Activated naive CD4-positive, alpha-beta T cell treated with anti-CD3 and anti-CD28 coated beads, Interleukin-2, amount 10 ng/mL, durations not matched to agents 7 days and 5 days (primary cell): ENCODE measurements at regions not wholly inside any gene's neighbourhood (a gene's known extent, or its start where the extent isn't known, plus 50 kb on each side); places are given as distances from the start of the nearest gene placed in this dataset.
"Not testable (repeated sequence)": the region's sequence is repeated elsewhere in the genome, so short reads cannot be mapped to it uniquely, and the experiment has no call there.

Source experiments
- CTCF ChIA-PET: fragments of 350-600 bp; sonication (Branson Sonifier 250); formaldehyde crosslinking; loops from one replicate; lab custom pipeline; 2021; ENCODE audit warnings: antibody characterized with exemption; lab: Charles Lee
- DNase-seq: peaks from one replicate; pipeline ENCODE4 v3.0.0-alpha.2; 2020
- H3K27ac Mint-ChIP-seq: one replicate; pipeline ENCODE4 v1.8.0; 2021; ENCODE audit warnings: mild to moderate bottlenecking, moderate library complexity, mixed read lengths
- H3K27me3 Mint-ChIP-seq: one replicate; pipeline ENCODE4 v1.8.0; 2021; ENCODE audit warnings: mild to moderate bottlenecking, mixed read lengths
- H3K36me3 Mint-ChIP-seq: one replicate; pipeline ENCODE4 v1.8.0; 2021; ENCODE audit warnings: mixed read lengths
- H3K4me1 Mint-ChIP-seq: one replicate; pipeline ENCODE4 v1.8.0; 2021; ENCODE audit warnings: mixed read lengths
- H3K4me3 Mint-ChIP-seq: one replicate; pipeline ENCODE4 v1.8.0; 2021; ENCODE audit warnings: mild to moderate bottlenecking, moderate library complexity, mixed read lengths
- H3K9me3 Mint-ChIP-seq: one replicate; pipeline ENCODE4 v1.8.0; 2021; ENCODE audit warnings: mixed read lengths

GRCh38 chr19:33997690-33998089 lies 174.6 kb upstream of the LSM14A start:
- peaks cover 2% of the 10 kb centered on the region for H3K9me3 Mint-ChIP-seq
- CTCF ChIA-PET: interaction anchor here (0.8 to 2.3 kb wide), 11 partner anchors 9 to 584 kb away, joined by 3 to 23 read pairs (median 5); no protein-coding TSS in a partner anchor
- H3K27me3 Mint-ChIP-seq: no peaks in the 10 kb centered on the region
- H3K4me3 Mint-ChIP-seq: no peak overlapping the region
- DNase-seq: no peak
- no peaks in the 10 kb centered on the region for H3K36me3 Mint-ChIP-seq
- H3K27ac Mint-ChIP-seq: no peak overlapping the region
- no peaks in the 10 kb centered on the region for H3K4me1 Mint-ChIP-seq

GRCh38 chr19:33998302-33998701 lies 174.0 kb upstream of the LSM14A start:
- Mint-ChIP-seq H3K4me1 (no peaks in the 10 kb centered on the region), H3K4me3 (no peak overlapping the region), H3K36me3 (no peaks in the 10 kb centered on the region), H3K27ac (no peak overlapping the region), H3K27me3 (no peaks in the 10 kb centered on the region), H3K9me3 (peaks cover under 1% of the 10 kb centered on the region)
- CTCF ChIA-PET: interaction anchor here (0.6 to 2.3 kb wide), 14 partner anchors 10 to 1591 kb away, joined by 3 to 23 read pairs (median 4); no protein-coding TSS in a partner anchor
- DNase-seq: no peak

- Mint-ChIP-seq H3K4me3 (no peak overlapping the region), H3K27ac (no peak overlapping the region), H3K27me3 (peaks cover 3% of the 10 kb centered on the region), H3K36me3 (no peaks in the 10 kb centered on the region), H3K9me3 (no peaks in the 10 kb centered on the region), H3K4me1 (no peaks in the 10 kb centered on the region)
- CTCF ChIA-PET: interaction anchor here (0.6 to 2.3 kb wide), 13 partner anchors 11 to 1591 kb away, joined by 3 to 23 read pairs (median 4); no protein-coding TSS in a partner anchor
- no peak for DNase-seq
Observed at GRCh38 chr19:33998739-33999345, 173.5 kb upstream of the LSM14A start.

- Mint-ChIP-seq H3K4me1 (no peaks in the 10 kb centered on the region), H3K4me3 (no peak overlapping the region), H3K36me3 (no peaks in the 10 kb centered on the region), H3K27ac (no peak overlapping the region), H3K27me3 (peaks cover 17% of the 10 kb centered on the region), H3K9me3 (no peaks in the 10 kb centered on the region)
- CTCF ChIA-PET: no interaction called here
- no peak for DNase-seq
Observed at GRCh38 chr19:34017024-34017423, 155.3 kb upstream of the LSM14A start.

- DNase-seq: no peak
- H3K9me3 Mint-ChIP-seq: peaks cover 2% of the 10 kb centered on the region
- H3K27me3 Mint-ChIP-seq: peaks cover 18% of the 10 kb centered on the region
- no peaks in the 10 kb centered on the region for H3K36me3 Mint-ChIP-seq
- CTCF ChIA-PET: no interaction called here
- H3K4me1 Mint-ChIP-seq: no peaks in the 10 kb centered on the region
- no peak overlapping the region for H3K4me3 Mint-ChIP-seq
- no peak overlapping the region for H3K27ac Mint-ChIP-seq
Observed at GRCh38 chr19:34017601-34018000, 154.7 kb upstream of the LSM14A start.

- CTCF ChIA-PET: no interaction called here
- no peak overlapping the region for H3K4me3 Mint-ChIP-seq
- no peak for DNase-seq
- no peak overlapping the region for H3K27ac Mint-ChIP-seq
- H3K9me3 Mint-ChIP-seq: peaks cover 10% of the 10 kb centered on the region
- peaks cover 21% of the 10 kb centered on the region for H3K27me3 Mint-ChIP-seq
- no peaks in the 10 kb centered on the region for H3K36me3 Mint-ChIP-seq
- H3K4me1 Mint-ChIP-seq: no peaks in the 10 kb centered on the region
Observed at GRCh38 chr19:34018546-34018945, 153.8 kb upstream of the LSM14A start.

GRCh38 chr19:34023381-34023780 lies 148.9 kb upstream of the LSM14A start:
- Mint-ChIP-seq H3K27ac (no peak overlapping the region), H3K36me3 (no peaks in the 10 kb centered on the region)

GRCh38 chr19:34033880-34034279 lies 138.4 kb upstream of the LSM14A start:
- Mint-ChIP-seq H3K36me3 (no peaks in the 10 kb centered on the region), H3K4me1 (no peaks in the 10 kb centered on the region), H3K27ac (no peak overlapping the region), H3K4me3 (no peak overlapping the region), H3K27me3 (no peaks in the 10 kb centered on the region), H3K9me3 (no peaks in the 10 kb centered on the region)
- CTCF ChIA-PET: interaction anchor here (1.1 kb wide), 1 partner anchor 36 kb away, joined by 4 read pairs; no protein-coding TSS in a partner anchor
- DNase-seq: no peak

More at GRCh38 chr19:34023381-34023780, 148.9 kb upstream of the LSM14A start:
- DNase-seq: no peak
- no peaks in the 10 kb centered on the region for H3K4me1 Mint-ChIP-seq
- H3K4me3 Mint-ChIP-seq: no peak overlapping the region
- H3K9me3 Mint-ChIP-seq: peaks cover 17% of the 10 kb centered on the region
- peaks cover 19% of the 10 kb centered on the region for H3K27me3 Mint-ChIP-seq
- CTCF ChIA-PET: no interaction called here

GRCh38 chr19:34034318-34034846 lies 137.9 kb upstream of the LSM14A start:
- H3K27me3 Mint-ChIP-seq: no peaks in the 10 kb centered on the region
- CTCF ChIA-PET: no interaction called here
- no peak overlapping the region for H3K4me3 Mint-ChIP-seq
- no peaks in the 10 kb centered on the region for H3K4me1 Mint-ChIP-seq
- H3K27ac Mint-ChIP-seq: no peak overlapping the region
- no peak for DNase-seq
- no peaks in the 10 kb centered on the region for H3K36me3 Mint-ChIP-seq
- no peaks in the 10 kb centered on the region for H3K9me3 Mint-ChIP-seq

GRCh38 chr19:34041925-34042521 lies 130.3 kb upstream of the LSM14A start:
- CTCF ChIA-PET: interaction anchor here (0.6 to 4.9 kb wide), 16 partner anchors 9 to 611 kb away, joined by 3 to 31 read pairs (median 3); no protein-coding TSS in a partner anchor
- H3K4me1 Mint-ChIP-seq: no peaks in the 10 kb centered on the region
- DNase-seq: peak; percentile 82
- H3K27ac Mint-ChIP-seq: no peak overlapping the region
- H3K27me3 Mint-ChIP-seq: no peaks in the 10 kb centered on the region
- H3K9me3 Mint-ChIP-seq: no peaks in the 10 kb centered on the region
- no peaks in the 10 kb centered on the region for H3K36me3 Mint-ChIP-seq
- no peak overlapping the region for H3K4me3 Mint-ChIP-seq

- CTCF ChIA-PET: interaction anchor here (1.6 to 4.9 kb wide), 3 partner anchors 37 to 266 kb away, joined by 4 to 31 read pairs (median 8); no protein-coding TSS in a partner anchor
- Mint-ChIP-seq H3K4me3 (no peak overlapping the region), H3K27me3 (no peaks in the 10 kb centered on the region), H3K36me3 (no peaks in the 10 kb centered on the region), H3K4me1 (no peaks in the 10 kb centered on the region), H3K27ac (no peak overlapping the region), H3K9me3 (no peaks in the 10 kb centered on the region)
- DNase-seq: no peak
Observed at GRCh38 chr19:34044021-34044420, 128.3 kb upstream of the LSM14A start.

- DNase-seq: no peak
- Mint-ChIP-seq H3K27ac (no peak overlapping the region), H3K9me3 (no peaks in the 10 kb centered on the region), H3K36me3 (no peaks in the 10 kb centered on the region), H3K27me3 (peaks cover 6% of the 10 kb centered on the region), H3K4me3 (no peak overlapping the region), H3K4me1 (no peaks in the 10 kb centered on the region)
- CTCF ChIA-PET: no interaction called here
Observed at GRCh38 chr19:34049944-34050343, 122.4 kb upstream of the LSM14A start.

- H3K4me1 Mint-ChIP-seq, H3K36me3 Mint-ChIP-seq, H3K4me3 Mint-ChIP-seq, DNase-seq, H3K27me3 Mint-ChIP-seq, H3K9me3 Mint-ChIP-seq, CTCF ChIA-PET, H3K27ac Mint-ChIP-seq: not testable (repeated sequence)
Observed at GRCh38 chr19:34050430-34050829, 121.9 kb upstream of the LSM14A start.

- Mint-ChIP-seq H3K4me3 (no peak overlapping the region), H3K9me3 (no peaks in the 10 kb centered on the region), H3K36me3 (no peaks in the 10 kb centered on the region), H3K27ac (no peak overlapping the region), H3K4me1 (no peaks in the 10 kb centered on the region), H3K27me3 (peaks cover 6% of the 10 kb centered on the region)
- DNase-seq: no peak
- CTCF ChIA-PET: no interaction called here
Observed at GRCh38 chr19:34051255-34051654, 121.0 kb upstream of the LSM14A start.

- no peak for DNase-seq
- H3K9me3 Mint-ChIP-seq: no peaks in the 10 kb centered on the region
- no peaks in the 10 kb centered on the region for H3K4me1 Mint-ChIP-seq
- no peak overlapping the region for H3K4me3 Mint-ChIP-seq
- H3K27me3 Mint-ChIP-seq: no peaks in the 10 kb centered on the region
- H3K36me3 Mint-ChIP-seq: no peaks in the 10 kb centered on the region
- no peak overlapping the region for H3K27ac Mint-ChIP-seq
- CTCF ChIA-PET: no interaction called here
Observed at GRCh38 chr19:34057155-34057554, 115.1 kb upstream of the LSM14A start.
